Transverse colon (tissue), 3 donors: ENCODE measurements at regions not wholly inside any gene's neighbourhood (a gene's known extent, or its start where the extent isn't known, plus 50 kb on each side); places are given as distances from the start of the nearest gene placed in this dataset.
"Not testable (repeated sequence)": the region's sequence is repeated elsewhere in the genome, so short reads cannot be mapped to it uniquely, and the experiment has no call there.

ENCODE experiments used
- CTCF ChIP-seq, 5 experiments: fragments of 200-600 bp in 3 of 5; fragments of 450-650 bp in 2 of 5; sonication (generic) in 3 of 5; IDR thresholded peaks; 1 replicate in 2 of 5; 2 replicates in 3 of 5; pipeline ENCODE4 v1.5.1; 2016 to 2017; ENCODE audit warnings: antibody characterized with exemption in 5 of 5, inconsistent platforms in 3 of 5, mild to moderate bottlenecking in 2 of 5, moderate library complexity in 1 of 5
- POLR2A ChIP-seq: fragments of 450-650 bp; IDR thresholded peaks from one replicate; pipeline ENCODE4 v1.6.1; 2016; ENCODE audit warnings: antibody characterized with exemption, mild to moderate bottlenecking, moderate library complexity

GRCh38 chr6:141504318-141504717 is 628.4 kb upstream of the GJE1 start:
- not testable (repeated sequence) for TF ChIP-seq CTCF (IDR thresholded peaks at IDR 0.05); POLR2A
